ENCODE measurements at regions not wholly inside any gene's neighbourhood (a gene's known extent, or its start where the extent isn't known, plus 50 kb on each side); places are given as distances from the start of the nearest gene placed in this dataset.

DNA sequence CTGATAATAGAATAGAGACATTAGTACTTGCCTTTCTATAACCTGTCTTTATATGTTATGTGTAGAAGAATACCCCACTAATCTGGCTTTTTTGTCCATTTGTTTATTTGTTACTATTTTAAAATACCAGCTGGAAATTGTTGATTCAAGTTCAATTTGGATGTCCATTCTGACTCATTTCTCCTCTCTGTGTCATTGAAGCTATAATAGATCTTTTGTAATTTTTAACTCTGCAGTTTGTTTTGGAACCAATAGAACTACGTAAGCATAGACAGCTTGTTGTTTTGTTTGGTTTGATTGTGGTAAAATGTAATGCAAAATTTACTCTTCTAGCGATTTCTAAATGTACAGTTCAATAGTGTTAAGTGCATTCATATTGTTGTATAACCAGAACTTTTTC is 390.4 kb downstream of the ZIC1 start:
- no peak for TF ChIP-seq EZH2 (IDR thresholded peaks at IDR 0.05; ENCODE audit: borderline replicate concordance, low read depth, low read length, poor library complexity, severe bottlenecking)
- TF ChIP-seq, protein P1, sequence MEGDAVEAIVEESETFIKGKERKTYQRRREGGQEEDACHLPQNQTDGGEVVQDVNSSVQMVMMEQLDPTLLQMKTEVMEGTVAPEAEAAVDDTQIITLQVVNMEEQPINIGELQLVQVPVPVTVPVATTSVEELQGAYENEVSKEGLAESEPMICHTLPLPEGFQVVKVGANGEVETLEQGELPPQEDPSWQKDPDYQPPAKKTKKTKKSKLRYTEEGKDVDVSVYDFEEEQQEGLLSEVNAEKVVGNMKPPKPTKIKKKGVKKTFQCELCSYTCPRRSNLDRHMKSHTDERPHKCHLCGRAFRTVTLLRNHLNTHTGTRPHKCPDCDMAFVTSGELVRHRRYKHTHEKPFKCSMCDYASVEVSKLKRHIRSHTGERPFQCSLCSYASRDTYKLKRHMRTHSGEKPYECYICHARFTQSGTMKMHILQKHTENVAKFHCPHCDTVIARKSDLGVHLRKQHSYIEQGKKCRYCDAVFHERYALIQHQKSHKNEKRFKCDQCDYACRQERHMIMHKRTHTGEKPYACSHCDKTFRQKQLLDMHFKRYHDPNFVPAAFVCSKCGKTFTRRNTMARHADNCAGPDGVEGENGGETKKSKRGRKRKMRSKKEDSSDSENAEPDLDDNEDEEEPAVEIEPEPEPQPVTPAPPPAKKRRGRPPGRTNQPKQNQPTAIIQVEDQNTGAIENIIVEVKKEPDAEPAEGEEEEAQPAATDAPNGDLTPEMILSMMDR (conservative IDR thresholded peaks at IDR 0.05; ENCODE audit: low read depth, low read length) = no peak

Data from A673 (cell line).